ENCODE measurements at regions not wholly inside any gene's neighbourhood (a gene's known extent, or its start where the extent isn't known, plus 50 kb on each side); places are given as distances from the start of the nearest gene placed in this dataset.

GRCh38 chr15:70396807-70397206 lies 299.1 kb upstream of the TLE3 start:
- no peak overlapping the region for H3K4me3 ChIP-seq
- H3K27ac ChIP-seq, result no peak overlapping the region
- DNase-seq (ENCODE audit: extremely low spot score in 2 of 2), result no peak
- H3K4me1 ChIP-seq, result no peaks in the 10 kb centered on the region
- no peaks in the 10 kb centered on the region for H3K36me3 ChIP-seq
- H3K9me3 ChIP-seq, result no peaks in the 10 kb centered on the region
- TF ChIP-seq POLR2A (IDR thresholded peaks at IDR 0.05) (no peak), POLR2AphosphoS5 (IDR thresholded peaks at IDR 0.05; ENCODE audit: insufficient read depth in 1 of 2, low read depth in 1 of 2) (no peak), CTCF (IDR thresholded peaks at IDR 0.05) (no peak)
- intact Hi-C loops (cut with DNase I), result no loop called here
- H3K27me3 ChIP-seq, result no peaks in the 10 kb centered on the region

DNA sequence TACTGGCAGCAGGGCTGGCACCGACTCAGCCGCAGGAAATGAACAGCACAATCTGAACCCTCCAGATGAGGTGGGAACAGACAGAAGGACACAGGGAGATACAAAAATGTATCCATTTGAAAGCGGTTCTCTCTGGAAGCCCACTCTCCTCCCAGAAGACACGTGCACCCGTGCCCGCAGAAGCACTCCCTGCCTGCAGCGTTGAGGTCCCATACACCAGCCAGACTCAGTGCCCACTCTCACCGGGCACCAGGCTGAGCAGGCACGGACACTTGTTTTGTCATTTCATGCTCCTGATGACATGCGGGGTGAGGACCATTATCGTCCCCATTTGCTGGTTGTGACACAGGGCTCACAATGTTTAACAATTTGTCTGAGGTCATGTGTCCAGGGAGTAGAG lies 297.4 kb upstream of the TLE3 start:
- Histone ChIP-seq H3K4me3 (no peak overlapping the region), H3K27me3 (no peaks in the 10 kb centered on the region), H3K9me3 (no peaks in the 10 kb centered on the region), H3K27ac (no peak overlapping the region), H3K36me3 (no peaks in the 10 kb centered on the region), H3K4me1 (no peaks in the 10 kb centered on the region)
- TF ChIP-seq CTCF (IDR thresholded peaks at IDR 0.05), result no peak
- no peak for TF ChIP-seq POLR2AphosphoS5 (IDR thresholded peaks at IDR 0.05; ENCODE audit: insufficient read depth in 1 of 2, low read depth in 1 of 2)
- no peak for TF ChIP-seq POLR2A (IDR thresholded peaks at IDR 0.05)
- DNase-seq (ENCODE audit: extremely low spot score in 2 of 2), result no peak
- intact Hi-C loops (cut with DNase I), result no loop called here

DNA sequence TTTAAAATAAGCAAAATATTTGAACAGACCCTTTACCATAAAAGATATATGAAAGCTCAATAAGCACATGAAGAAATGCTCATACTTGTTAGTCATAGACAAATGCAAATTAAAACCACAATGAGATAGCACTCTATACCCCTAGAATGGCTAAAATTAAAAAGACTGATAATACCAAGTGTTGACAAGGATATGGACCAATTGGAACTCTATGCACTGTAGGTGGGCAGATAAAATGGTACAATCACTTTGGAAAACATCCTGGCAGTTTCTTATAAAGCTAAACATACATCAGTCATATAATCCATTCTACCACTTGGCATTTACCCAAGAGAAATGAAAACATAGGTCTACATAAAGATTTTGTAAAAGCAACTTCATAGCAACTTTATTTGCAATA lies 293.0 kb upstream of the TLE3 start:
- Histone ChIP-seq H3K4me3 (no peak overlapping the region), H3K36me3 (no peaks in the 10 kb centered on the region), H3K27ac (no peak overlapping the region), H3K4me1 (no peaks in the 10 kb centered on the region), H3K9me3 (no peaks in the 10 kb centered on the region), H3K27me3 (no peaks in the 10 kb centered on the region)
- intact Hi-C loops (cut with DNase I), result no loop called here
- no peak for DNase-seq (ENCODE audit: extremely low spot score in 2 of 2)
- TF ChIP-seq POLR2AphosphoS5 (IDR thresholded peaks at IDR 0.05; ENCODE audit: insufficient read depth in 1 of 2, low read depth in 1 of 2), result no peak

DNA sequence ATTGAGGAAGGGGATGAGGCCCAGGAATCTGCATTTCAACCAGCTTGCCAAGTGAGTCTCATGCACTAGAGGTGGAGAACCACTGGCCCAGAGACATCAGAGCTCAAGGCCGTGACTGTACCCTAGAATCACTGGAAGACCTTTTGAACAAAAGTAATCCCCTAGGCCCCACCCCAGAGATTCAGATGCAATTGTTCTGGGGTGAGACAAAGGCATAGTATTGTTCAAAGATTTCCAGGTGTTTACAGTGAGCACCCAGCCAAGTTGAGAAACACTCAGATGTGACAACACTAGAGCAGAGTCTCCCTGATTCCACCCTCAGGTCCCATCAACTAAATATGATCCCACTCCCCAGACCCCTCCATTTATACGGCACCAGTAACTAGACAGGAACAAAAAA lies 290.3 kb upstream of the TLE3 start:
- no peaks in the 10 kb centered on the region for H3K9me3 ChIP-seq
- H3K4me3 ChIP-seq, result no peak overlapping the region
- no peaks in the 10 kb centered on the region for H3K4me1 ChIP-seq
- TF ChIP-seq POLR2AphosphoS5 (IDR thresholded peaks at IDR 0.05; ENCODE audit: insufficient read depth in 1 of 2, low read depth in 1 of 2), result no peak
- TF ChIP-seq POLR2A (IDR thresholded peaks at IDR 0.05), result no peak
- TF ChIP-seq CTCF (IDR thresholded peaks at IDR 0.05), result no peak
- no peaks in the 10 kb centered on the region for H3K36me3 ChIP-seq
- H3K27me3 ChIP-seq, result no peaks in the 10 kb centered on the region
- H3K27ac ChIP-seq, result no peak overlapping the region
- DNase-seq (ENCODE audit: extremely low spot score in 2 of 2), result peak; percentile 14 to 54
- intact Hi-C loops (cut with DNase I), result no loop called here

DNA sequence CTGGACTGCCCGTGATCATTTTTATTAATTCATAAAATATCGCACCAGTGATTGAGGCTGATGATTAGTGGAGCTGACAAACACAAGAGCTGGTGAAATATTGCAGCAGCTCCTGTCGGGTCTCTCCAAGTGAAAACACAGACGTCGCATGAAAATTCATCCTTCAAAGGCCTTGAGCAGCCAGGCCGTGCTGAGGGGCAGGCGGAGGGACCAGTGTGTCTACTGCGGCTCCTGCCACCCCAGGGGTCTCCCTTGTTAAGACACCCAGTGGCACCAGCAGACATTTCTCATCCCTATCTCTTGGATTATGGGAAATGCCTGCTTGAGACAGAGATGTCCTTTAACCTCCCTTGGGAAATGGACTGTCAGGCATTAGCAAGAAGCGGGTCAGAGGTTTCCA lies 289.4 kb upstream of the TLE3 start:
- H3K4me3 ChIP-seq, result no peak overlapping the region
- intact Hi-C loops (cut with DNase I), result no loop called here
- no peak overlapping the region for H3K27ac ChIP-seq
- H3K36me3 ChIP-seq, result no peaks in the 10 kb centered on the region
- no peaks in the 10 kb centered on the region for H3K9me3 ChIP-seq
- TF ChIP-seq POLR2A (IDR thresholded peaks at IDR 0.05) (no peak), POLR2AphosphoS5 (IDR thresholded peaks at IDR 0.05; ENCODE audit: insufficient read depth in 1 of 2, low read depth in 1 of 2) (no peak), CTCF (IDR thresholded peaks at IDR 0.05) (no peak)
- peak; percentile 28 to 74 for DNase-seq (ENCODE audit: extremely low spot score in 2 of 2)
- no peaks in the 10 kb centered on the region for H3K4me1 ChIP-seq
- H3K27me3 ChIP-seq, result no peaks in the 10 kb centered on the region

GRCh38 chr15:70385711-70386110 lies 288.0 kb upstream of the TLE3 start:
- Histone ChIP-seq H3K27ac (no peak overlapping the region), H3K4me1 (no peaks in the 10 kb centered on the region), H3K9me3 (no peaks in the 10 kb centered on the region), H3K4me3 (no peak overlapping the region), H3K36me3 (no peaks in the 10 kb centered on the region), H3K27me3 (no peaks in the 10 kb centered on the region)
- TF ChIP-seq POLR2AphosphoS5 (IDR thresholded peaks at IDR 0.05; ENCODE audit: insufficient read depth in 1 of 2, low read depth in 1 of 2) (no peak), CTCF (IDR thresholded peaks at IDR 0.05) (no peak), POLR2A (IDR thresholded peaks at IDR 0.05) (no peak)
- intact Hi-C loops (cut with DNase I), result no loop called here
- DNase-seq (ENCODE audit: extremely low spot score in 2 of 2), result peak; percentile 22 to 52
